COLO668 (cell line): ENCODE measurements at regions not wholly inside any gene's neighbourhood (a gene's known extent, or its start where the extent isn't known, plus 50 kb on each side); places are given as distances from the start of the nearest gene placed in this dataset.

Source experiments
- DNase-seq: peaks from one replicate; lab custom pipeline; 2025; ENCODE audit not compliant: unreplicated experiment; lab: John Stamatoyannopoulos, UW

DNA sequence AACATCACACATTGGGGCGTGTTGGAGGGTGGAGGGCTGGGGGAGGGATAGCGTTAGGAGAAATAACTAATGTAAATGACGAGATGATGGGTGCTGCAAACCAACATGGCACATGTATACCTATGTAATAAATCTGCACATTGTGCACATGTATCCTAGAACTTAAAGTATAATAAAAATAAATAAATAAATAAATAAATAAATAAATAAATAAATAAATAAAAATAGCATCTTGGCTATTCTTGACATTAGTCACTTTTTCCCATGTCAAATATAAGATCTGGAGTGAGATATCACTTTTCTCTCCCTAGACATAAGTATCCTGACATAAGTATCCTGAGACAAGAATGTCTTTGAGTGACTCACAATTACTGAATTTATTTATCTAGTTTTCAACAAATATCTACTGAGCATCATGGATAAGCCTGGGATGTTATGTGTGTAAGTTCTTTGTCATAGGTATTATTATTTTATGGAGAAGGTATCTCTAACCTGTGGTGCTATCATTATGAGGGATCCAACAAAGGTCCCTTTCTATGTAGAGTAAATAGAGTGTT, 691.3 kb downstream of the SORCS1 start:
- no peak for DNase-seq

DNA sequence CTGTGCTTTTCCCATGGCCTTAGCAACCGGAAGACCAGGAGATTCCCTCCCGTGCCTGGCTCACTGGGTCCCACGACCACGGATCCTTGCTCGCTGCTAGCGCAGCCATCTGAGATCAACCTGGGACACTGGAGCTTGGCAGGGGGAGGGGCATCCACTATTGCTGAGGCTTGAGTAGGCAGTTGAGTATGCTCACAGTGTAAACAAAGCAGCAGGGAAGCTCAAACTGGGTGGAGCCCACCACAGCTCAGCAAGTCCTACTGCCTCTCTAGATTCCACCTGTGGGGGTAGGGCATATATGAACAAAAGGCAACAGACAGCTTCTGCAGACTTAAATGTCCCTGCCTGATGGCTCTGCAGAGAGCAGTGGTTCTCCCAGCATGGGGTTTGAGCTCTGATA, 697.0 kb downstream of the SORCS1 start:
- DNase-seq: no peak

DNA sequence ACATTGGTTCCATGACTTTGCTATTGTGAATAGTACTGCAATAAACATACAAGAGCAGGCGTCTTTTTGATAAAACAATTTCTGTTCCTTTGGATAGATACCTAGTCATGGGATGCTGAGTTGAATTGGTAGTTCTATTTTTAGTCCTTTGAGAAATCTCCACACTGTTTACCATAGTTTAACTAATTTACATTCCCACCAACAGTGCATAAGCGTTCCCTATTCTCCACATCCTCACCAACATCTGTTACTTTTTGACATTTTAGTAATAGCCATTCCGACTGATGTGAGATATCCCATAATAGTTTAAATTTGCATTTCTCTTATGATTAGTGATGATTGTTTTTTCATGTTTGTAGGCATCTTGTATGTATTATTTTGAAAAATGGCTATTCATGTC, 707.0 kb downstream of the SORCS1 start:
- DNase-seq: no peak

DNA sequence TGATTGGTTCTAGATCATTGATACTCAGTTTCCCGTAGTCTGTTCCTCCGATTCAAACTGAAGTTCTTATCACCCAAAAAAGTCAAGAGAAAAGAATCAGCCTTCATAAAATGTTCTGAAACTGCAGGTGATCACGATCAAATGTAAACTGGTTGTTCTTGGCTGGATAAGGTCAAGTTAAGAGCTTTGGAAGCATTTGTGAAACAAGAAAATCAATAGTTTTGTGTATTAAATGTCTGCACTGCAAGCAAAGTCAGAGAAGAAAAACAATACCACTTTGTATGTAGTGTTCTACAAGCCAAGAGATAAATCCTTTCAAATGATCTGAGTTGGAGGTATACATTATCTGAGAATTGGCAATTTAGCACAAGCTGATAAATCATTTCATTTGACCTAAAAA, 710.3 kb downstream of the SORCS1 start:
- DNase-seq: no peak

DNA sequence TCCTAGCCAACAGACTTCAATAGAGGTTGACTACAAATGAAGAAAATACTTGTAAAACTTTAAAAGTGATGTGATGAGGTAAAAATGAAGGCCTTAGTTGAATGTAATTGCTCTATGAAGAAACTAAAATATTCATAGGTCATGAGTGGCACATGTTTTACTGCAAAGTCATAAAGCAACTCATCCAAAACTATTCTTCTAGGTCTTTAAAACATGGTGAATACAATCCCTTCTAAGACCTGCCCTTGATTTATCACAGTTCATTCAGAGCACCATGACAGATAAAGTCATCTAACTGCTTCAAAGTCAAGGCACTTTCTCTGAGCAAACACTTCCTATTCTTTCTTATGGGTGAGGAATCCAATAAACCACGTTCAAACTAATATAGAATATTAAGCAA, 713.5 kb downstream of the SORCS1 start:
- DNase-seq: no peak

DNA sequence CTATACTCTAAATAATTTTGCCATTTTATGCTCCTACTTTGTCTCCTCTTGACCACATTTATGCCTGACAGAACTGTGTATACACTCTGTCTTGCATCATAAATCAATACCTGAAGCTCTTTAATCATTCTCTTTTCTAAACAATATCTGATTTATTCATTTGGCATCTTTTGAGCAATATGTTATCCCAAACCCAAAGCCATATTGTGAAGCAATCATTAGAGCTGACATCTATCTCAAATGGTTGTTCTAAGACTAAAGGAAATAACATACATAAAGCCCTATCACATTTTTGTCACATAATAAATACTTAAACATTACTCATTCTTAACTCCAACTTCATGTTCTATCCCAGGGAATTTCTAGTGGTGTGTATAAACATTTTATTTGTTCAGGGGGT, 717.6 kb downstream of the SORCS1 start:
- DNase-seq: no peak

DNA sequence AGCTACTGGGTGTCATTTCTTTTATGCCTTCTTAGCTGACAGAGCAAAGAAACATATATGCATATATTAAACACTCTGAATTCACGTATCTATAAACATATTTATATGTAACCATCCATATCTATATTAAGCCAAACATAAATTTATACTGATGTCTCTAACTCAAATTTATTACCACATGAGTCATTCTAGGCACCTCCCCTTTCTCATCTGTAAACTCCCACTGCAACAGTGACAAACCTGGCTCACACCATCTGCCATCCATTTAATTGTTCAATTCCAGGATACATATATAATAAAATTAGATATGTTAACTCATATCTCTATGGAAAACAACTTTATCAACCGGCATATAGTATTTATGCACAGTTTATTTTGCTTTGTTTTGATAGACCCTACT, 722.3 kb downstream of the SORCS1 start:
- DNase-seq: no peak

DNA sequence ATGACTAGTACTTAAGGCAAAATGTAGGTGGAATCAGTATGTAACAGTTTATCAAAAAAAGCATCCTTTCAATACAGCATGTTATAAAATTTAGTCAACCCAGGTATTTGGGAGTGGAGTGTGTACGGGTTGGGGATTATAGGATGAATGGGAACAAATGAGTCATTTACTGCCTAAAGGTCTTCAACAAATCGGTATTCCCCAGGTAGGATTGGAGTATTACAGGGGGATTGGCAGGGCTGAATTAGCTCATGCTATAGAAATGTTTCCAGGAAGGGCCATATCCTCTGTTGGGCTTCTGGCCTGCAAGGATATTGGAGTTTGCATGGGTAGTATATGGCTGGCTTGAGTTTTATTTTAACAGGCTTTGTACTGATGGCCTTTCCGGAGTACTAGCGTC, 723.7 kb downstream of the SORCS1 start:
- DNase-seq: no peak

DNA sequence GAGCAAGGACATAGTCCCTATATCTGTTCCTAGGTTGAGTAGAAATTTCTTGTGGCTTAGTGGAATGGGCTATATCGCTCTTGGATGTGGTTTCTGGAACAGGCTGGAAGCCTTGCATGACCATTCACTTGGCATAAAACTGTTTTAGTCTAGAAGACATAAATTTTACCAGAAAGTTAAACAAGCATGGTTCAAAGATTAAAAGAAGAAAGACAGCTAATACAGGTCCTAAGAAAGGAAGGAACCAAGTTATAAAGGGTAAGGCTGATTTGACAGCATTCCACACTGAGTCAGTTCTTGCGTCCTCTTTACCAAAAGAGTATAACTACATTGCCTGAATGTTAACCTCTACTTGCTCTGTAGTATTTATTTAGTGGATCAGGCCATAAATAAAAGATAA, 724.2 kb downstream of the SORCS1 start:
- no peak for DNase-seq

DNA sequence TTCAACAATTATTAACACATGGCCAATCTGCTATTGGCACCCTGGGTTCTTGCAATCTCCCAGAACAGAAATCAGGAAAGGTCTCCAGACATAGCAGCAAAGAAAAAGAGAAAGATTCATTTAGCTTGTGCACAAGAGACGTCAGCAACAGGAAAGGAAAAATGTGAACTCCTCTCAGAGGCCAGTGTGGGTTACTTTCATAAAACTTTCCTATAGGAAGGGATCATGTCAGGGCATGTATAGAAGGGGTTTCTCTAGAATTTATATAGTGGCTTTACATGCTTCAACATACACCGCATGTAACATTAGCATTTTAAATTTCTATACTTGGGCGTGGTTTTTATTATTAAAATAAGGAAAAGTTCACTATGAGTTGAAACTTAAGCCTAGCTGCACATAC, 725.1 kb downstream of the SORCS1 start:
- no peak for DNase-seq

DNA sequence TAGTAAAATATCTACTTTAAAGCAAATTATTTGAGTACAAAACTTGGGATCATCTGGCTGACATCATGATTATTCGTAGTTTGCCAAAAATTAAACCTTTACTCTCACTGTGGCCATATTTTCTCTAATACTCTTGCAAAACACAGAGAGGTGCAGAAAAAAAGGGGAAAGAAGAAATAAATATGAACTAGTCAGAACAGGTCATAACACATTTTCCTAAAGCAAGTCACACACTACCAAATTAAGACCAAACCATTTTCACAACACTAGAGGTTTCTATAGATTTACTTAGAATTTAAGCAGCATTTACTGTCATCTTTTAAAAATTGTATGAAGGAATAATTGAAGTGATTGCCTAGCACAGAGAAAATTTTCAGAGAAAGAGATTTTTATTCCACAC, 726.1 kb downstream of the SORCS1 start:
- no peak for DNase-seq

DNA sequence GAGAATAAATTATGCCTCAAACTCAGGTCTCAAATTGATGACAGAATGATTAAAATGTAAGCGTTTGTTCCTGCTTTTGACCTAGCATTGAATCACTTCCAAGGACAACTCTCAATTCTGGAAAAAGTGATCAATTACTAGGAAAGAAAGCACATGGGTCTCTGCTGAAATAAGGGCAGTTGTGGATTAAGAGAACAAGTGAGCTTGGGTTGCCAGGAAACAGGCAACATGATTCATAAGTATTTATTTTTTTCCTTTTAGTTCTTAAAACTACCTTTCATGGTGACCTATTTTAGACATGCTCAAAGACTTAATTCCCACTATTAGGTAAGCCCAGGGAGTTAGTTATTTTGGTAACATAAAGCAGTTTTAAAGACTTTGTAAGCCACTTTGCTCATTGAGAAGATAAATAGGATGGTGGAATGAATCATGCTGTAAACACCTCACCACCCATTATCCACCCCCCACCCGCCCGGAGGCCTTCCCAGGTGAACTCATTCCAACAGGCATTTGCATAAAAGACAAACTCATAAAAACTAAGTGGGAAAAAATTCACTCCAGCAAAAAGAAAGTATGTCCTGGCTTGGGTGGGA, 728.3 kb downstream of the SORCS1 start:
- DNase-seq: no peak

DNA sequence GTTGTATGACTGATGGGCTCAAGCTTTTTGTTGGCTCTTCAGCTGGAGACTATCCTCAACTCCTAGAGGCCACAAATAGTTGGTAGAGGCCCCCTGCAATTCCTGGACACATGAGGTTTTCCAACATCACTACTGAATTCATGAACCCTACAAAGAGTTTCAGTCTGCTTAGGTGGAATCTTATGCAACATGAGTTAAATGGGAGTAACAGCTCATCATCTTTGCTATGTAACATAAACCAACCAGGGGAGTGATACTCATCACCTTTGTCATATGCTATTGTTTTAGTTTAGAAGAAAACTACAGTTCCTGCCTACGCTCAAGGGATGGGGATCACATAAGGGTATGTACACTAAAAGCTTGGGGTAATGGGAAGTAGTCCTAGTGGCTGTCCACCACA, 729.4 kb downstream of the SORCS1 start:
- DNase-seq: no peak

DNA sequence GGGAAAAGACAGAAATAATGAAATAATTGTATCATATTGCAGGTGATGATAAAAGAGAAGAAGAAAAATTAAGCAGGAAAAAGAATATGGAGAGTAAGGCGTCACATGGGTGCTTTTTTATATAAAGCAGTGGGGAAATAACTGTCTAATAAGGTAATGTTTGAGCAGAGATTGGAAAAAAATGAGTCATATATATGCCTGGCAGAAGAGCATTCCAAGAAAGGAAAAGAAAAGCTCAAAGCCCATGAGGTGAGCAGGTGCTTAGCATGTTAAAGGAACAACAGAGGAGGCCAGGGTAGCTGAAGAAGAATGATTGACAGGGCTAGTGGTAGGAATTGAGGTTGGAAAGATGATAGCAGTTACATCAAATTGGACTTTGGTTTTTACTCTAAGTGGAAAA, 739.5 kb downstream of the SORCS1 start:
- no peak for DNase-seq

DNA sequence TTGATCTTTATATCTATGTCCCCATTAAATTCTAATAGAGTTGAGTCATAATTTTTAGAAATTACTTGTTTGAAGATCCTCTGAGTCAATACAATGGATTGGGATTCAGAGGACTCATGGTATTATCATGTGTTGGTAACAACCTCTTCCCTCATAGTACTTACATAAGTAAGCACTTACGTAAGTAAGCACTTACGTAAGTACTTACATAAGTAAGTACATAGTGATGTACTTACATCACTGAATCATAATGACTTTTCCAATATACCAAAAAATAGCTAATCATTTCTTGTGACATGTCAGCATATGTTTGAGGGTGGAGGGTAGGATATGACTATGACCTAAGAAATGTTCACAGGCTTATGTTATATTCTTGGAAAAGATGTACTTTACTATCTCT, 740.5 kb downstream of the SORCS1 start:
- no peak for DNase-seq

DNA sequence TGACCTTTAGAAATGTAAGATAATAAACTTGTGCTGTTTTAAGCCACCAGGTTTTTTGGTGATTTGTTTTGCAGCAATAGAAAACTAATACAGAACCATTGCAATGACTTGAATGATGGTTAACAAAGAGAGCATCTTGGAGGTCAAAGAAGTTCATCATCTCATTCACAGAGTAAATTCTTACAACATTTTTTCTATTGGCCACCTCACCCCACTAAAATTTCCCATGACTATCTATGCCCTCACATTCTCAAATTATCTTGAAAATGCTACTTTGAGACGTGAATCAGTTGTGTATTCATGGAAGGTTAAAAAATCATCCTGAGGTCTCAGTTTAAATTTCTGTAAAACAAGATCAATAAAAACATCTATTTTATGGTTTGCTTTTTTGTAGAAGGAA, 754.2 kb downstream of the SORCS1 start:
- no peak for DNase-seq

DNA sequence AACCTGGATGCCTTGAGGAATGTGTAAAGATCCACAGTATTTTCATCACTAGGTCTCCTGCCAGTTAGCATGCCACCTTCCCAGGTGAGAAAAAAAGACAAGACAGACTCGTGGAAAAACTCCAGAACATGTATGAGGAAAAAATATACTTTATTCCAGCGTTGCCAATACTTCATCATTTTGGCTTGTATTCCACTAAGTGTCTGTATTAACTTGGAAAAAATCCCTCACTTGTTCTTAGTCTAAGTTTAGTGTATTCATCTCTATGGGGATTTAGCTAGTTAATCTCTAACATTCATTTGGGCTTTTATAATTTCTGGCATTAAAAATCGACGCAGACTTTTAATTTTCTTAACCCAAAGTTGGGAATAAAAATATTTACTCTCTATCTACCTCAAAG, 759.4 kb downstream of the SORCS1 start:
- no peak for DNase-seq

DNA sequence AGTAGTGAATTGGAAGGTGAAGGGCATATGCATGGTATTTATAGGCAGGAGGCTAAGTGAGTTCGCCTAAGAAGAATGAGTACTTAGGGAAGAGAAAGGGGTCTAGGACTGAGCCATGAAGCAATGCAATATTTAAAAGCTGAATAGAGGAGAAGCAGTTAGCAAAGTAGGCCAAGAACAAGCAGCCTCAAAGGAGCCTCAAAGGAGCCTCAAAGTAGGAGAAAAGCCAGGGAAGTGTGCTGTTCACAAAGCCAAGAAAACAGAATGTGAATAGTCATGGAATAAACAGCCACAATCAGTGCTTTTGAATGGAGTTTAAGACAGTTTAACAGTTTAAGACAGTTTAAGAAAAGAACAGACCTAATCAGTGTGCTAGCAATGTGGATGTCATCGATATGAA, 762.0 kb downstream of the SORCS1 start:
- DNase-seq: no peak

DNA sequence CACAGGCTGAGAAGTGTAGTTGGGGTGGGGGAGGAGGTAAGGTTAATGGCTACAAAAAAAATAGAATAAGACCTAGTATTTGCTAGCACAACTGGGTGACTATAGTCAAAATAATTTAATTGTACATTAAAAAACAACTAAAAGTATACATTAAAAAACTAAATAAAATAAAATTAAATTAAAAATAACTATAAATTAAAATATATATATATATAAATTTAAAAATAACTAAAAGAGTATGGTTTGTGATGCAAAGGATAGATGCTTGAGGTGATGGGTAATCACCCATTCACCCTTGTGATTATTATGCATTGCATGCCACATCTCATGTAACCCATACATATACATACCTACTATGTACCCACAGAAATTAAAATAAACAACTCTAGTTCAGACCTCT, 762.5 kb downstream of the SORCS1 start:
- DNase-seq: no peak

DNA sequence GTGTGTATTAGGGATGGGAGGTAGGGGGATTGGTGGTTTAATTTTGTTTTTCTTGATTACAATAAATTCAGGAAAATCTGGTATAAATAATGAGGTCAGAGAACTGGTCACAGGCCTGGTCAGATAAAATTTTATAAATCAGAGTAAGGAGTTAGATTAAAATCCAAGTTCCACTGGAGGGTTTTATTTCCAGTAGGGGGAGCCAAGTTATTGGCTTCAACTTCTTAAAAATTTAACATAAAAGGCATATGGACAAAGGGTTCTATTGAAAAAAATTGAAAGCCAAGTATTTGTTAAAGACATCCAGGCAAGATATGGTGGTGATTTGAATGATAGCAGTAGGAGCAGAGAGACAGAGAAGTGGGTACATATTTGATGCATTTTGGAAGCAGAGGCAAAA, 763.3 kb downstream of the SORCS1 start:
- DNase-seq: no peak

DNA sequence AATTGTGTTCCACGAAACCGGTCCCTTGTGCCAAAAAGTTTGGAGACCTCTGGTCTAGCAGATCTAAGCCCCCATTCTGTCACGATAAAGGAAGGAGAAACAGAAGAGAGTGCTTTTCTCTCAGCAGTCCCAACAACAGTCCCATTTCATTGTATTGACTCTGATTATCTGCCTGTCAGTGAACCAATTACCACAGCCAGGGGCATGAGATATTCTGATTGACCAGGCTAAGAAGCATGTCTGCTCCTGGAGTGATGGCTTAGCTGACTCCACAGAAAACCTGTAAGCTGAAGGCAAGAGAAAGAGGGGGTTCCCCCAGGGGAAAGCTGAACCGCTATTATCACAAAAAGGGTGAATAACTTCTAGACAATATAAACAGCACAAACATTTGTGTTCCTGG, 765.4 kb downstream of the SORCS1 start:
- DNase-seq: no peak

DNA sequence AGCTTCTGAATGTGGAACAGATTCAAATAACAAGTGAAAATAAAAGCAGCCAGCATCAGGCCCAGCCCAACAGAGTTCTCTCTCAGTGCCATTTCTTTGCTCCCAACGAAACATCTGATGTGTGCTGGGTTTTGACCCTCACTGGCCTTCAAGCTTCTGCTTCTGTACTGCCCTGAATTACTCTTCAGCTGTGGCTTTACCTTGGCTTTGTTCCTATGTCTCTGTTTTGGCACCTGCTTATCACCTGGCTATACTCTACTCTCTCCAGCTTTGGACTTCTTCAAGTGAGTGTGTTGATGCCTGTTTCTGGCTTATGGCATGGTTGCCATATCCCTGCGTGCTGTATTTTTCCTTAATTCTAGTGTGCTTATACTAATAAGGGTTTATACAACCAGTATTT, 768.3 kb downstream of the SORCS1 start:
- no peak for DNase-seq

DNA sequence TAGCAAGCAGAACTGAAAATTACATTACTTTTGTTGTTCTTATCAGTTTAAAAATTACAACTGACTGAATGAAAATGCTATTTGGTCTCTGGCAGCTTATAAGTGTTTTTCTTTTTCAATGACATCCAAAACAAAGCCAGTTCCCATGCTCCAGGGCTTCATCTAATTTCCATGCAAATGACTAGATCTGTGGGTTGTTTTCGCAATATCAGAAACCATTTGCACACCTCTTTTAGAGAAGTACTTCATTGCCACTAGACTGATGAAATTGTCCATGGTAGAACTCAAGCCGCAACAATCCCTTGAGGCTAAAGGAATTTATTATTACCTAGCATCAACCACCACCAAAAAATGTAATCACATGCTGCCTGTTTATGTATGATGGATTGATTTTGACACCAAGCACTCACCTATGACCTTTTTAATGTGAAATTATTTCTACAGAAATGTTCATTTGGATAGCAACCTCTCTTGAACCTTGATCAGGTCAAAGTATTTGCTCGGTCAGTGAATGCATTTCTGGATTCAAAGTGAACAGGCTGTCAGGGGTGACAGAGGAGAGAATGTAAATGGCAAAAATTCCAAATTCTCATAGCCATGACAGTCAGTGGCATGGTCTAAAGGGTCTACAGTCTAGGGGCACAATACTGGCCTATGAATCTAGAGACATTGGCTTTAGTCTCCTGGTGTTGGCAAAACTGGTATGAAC, 769.3 kb downstream of the SORCS1 start:
- no peak for DNase-seq
